Liver (tissue), 8 donors: ENCODE measurements at regions not wholly inside any gene's neighbourhood (a gene's known extent, or its start where the extent isn't known, plus 50 kb on each side); places are given as distances from the start of the nearest gene placed in this dataset.

Experiments
- DNase-seq: peaks from one replicate; pipeline ENCODE4 v3.0.0-alpha.2; 2017; ENCODE audit warnings: low spot score
- H3K27ac ChIP-seq, 2 donors: one replicate each; pipeline ENCODE4 v1.7.0; 2013; ENCODE audit warnings: inconsistent platforms in 2 of 2, low read length in 2 of 2, control low read depth in 1 of 2, low read depth in 1 of 2, mild to moderate bottlenecking in 1 of 2
- H3K27me3 ChIP-seq, 4 donors: one replicate each; pipeline versions ENCODE4 v1.6.1 to v1.7.0; 2013; ENCODE audit warnings: low read length in 3 of 4, inconsistent platforms in 1 of 4, mild to moderate bottlenecking in 1 of 4, moderate library complexity in 1 of 4; ENCODE audit not compliant: control insufficient read depth in 4 of 4, insufficient read depth in 4 of 4
- H3K36me3 ChIP-seq, 4 donors: one replicate each; pipeline versions ENCODE4 v1.6.1 to v1.7.0; 2013; ENCODE audit warnings: low read length in 3 of 4, mild to moderate bottlenecking in 3 of 4, low read depth in 1 of 4, moderate library complexity in 1 of 4; ENCODE audit not compliant: control insufficient read depth in 4 of 4, insufficient read depth in 3 of 4
- H3K4me1 ChIP-seq, 4 donors: one replicate each; pipeline versions ENCODE4 v1.6.1 to v1.7.0; 2013; ENCODE audit warnings: low read length in 3 of 4, mild to moderate bottlenecking in 3 of 4, moderate library complexity in 1 of 4; ENCODE audit not compliant: control insufficient read depth in 4 of 4, insufficient read depth in 4 of 4
- H3K4me3 ChIP-seq, 3 donors: one replicate each; pipeline versions ENCODE4 v1.6.1 to v1.7.0; 2013; ENCODE audit warnings: low read length in 3 of 3, control low read depth in 1 of 3, low read depth in 1 of 3, mild to moderate bottlenecking in 1 of 3
- H3K9ac ChIP-seq, 2 donors: one replicate each; pipeline ENCODE4 v1.7.0; 2013; ENCODE audit warnings: low read length in 2 of 2, mild to moderate bottlenecking in 2 of 2, moderate library complexity in 2 of 2, control low read depth in 1 of 2, low read depth in 1 of 2
- H3K9me3 ChIP-seq, 4 donors: one replicate each; pipeline versions ENCODE4 v1.6.1 to v1.7.0; 2013; ENCODE audit warnings: low read length in 3 of 4; ENCODE audit not compliant: control insufficient read depth in 4 of 4
- EGR1 ChIP-seq, 2 donors: IDR thresholded peaks; 2 replicates each; pipeline ENCODE4 v1.6.1; 2016 to 2018; ENCODE audit warnings: antibody characterized with exemption in 2 of 2, low read depth in 2 of 2
- FOXA2 ChIP-seq: IDR thresholded peaks from 2 replicates; pipeline ENCODE4 v1.6.1; 2016; ENCODE audit warnings: antibody characterized with exemption
- HNF4A ChIP-seq, 2 donors: conservative IDR thresholded peaks; 2 replicates each; pipeline ENCODE4 v1.6.1; 2016; ENCODE audit warnings: antibody characterized with exemption in 2 of 2, mild to moderate bottlenecking in 2 of 2
- JUND ChIP-seq, 2 donors: IDR thresholded peaks; 2 replicates each; pipeline ENCODE4 v1.6.1; 2016; ENCODE audit warnings: antibody characterized with exemption in 2 of 2
- RXRA ChIP-seq, 2 donors: IDR thresholded peaks; 2 replicates each; pipeline ENCODE4 v1.6.1; 2017 to 2018; ENCODE audit warnings: antibody characterized with exemption in 2 of 2, mild to moderate bottlenecking in 1 of 2
- SP1 ChIP-seq: IDR thresholded peaks from 2 replicates; pipeline ENCODE4 v1.6.1; 2018; ENCODE audit warnings: antibody characterized with exemption, mild to moderate bottlenecking
- TAF1 ChIP-seq: conservative IDR thresholded peaks from 2 replicates; pipeline ENCODE4 v1.6.1; 2016; ENCODE audit warnings: antibody characterized with exemption, mild to moderate bottlenecking
- WGBS: extraction: QIAGEN DNeasy Blood & Tissue Kit; methylation state at CpG from one replicate; pipeline ENCODE4 v1.1.7; 2013; 5-methylcytosine and 5-hydroxymethylcytosine counted together
- TF ChIP-seq, protein P1 (sequence below): IDR thresholded peaks from 2 replicates; pipeline ENCODE4 v1.6.1; 2016; ENCODE audit warnings: antibody characterized with exemption, mild to moderate bottlenecking
- TF ChIP-seq, protein P2 (sequence below): IDR thresholded peaks from 2 replicates; pipeline ENCODE4 v1.6.1; 2016; ENCODE audit warnings: antibody characterized with exemption
- TF ChIP-seq, protein P3 (sequence below): fragments of 150-350 bp; IDR thresholded peaks from 2 replicates; pipeline ENCODE4 v1.5.1; 2017; ENCODE audit warnings: improper control_type of control experiment, low read depth, low read length; ENCODE audit not compliant: missing input control
- TF ChIP-seq, protein P4 (sequence below): IDR thresholded peaks from 2 replicates; pipeline ENCODE4 v1.6.1; 2016; ENCODE audit warnings: antibody characterized with exemption
- TF ChIP-seq, protein P5 (sequence below): IDR thresholded peaks from 2 replicates; pipeline ENCODE4 v1.6.1; 2016; ENCODE audit warnings: antibody characterized with exemption
- donor health status: healthy.
- donor health status: healthy.
- donor health status: healthy.
- donor health status: healthy.
- donor health status: healthy.

DNA sequence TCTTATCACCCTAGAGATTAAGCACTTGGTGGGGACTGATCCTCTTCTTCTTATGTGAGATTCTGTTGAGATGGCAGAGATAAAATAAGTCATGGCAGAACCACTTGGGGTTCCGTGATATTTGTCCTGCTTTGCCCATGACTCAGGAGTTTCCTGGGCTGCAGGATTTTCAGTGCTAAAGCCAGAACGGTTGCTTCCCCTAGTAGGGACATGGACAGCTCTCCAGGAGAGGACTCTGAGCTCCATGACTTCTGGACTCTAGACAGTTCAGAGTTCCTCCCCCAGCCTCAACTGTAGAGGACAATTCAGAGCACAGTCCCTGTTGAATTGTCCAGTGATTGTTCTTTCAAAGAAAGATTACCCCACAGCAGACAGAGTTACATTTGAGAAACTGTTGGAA is 98.8 kb downstream of the OLFM4 start:
- no peak overlapping the region for H3K9ac ChIP-seq
- 50% methylated on average over 2 of the region's 2 CpGs for WGBS
- H3K4me3 ChIP-seq, result no peak overlapping the region
- no peaks in the 10 kb centered on the region for H3K4me1 ChIP-seq
- H3K27me3 ChIP-seq, result no peaks in the 10 kb centered on the region
- H3K27ac ChIP-seq, result no peak overlapping the region
- no peak for DNase-seq
- H3K36me3 ChIP-seq, result no peaks in the 10 kb centered on the region
- TF ChIP-seq, protein P1, sequence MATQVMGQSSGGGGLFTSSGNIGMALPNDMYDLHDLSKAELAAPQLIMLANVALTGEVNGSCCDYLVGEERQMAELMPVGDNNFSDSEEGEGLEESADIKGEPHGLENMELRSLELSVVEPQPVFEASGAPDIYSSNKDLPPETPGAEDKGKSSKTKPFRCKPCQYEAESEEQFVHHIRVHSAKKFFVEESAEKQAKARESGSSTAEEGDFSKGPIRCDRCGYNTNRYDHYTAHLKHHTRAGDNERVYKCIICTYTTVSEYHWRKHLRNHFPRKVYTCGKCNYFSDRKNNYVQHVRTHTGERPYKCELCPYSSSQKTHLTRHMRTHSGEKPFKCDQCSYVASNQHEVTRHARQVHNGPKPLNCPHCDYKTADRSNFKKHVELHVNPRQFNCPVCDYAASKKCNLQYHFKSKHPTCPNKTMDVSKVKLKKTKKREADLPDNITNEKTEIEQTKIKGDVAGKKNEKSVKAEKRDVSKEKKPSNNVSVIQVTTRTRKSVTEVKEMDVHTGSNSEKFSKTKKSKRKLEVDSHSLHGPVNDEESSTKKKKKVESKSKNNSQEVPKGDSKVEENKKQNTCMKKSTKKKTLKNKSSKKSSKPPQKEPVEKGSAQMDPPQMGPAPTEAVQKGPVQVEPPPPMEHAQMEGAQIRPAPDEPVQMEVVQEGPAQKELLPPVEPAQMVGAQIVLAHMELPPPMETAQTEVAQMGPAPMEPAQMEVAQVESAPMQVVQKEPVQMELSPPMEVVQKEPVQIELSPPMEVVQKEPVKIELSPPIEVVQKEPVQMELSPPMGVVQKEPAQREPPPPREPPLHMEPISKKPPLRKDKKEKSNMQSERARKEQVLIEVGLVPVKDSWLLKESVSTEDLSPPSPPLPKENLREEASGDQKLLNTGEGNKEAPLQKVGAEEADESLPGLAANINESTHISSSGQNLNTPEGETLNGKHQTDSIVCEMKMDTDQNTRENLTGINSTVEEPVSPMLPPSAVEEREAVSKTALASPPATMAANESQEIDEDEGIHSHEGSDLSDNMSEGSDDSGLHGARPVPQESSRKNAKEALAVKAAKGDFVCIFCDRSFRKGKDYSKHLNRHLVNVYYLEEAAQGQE, result no peak
- TF ChIP-seq, protein P2, sequence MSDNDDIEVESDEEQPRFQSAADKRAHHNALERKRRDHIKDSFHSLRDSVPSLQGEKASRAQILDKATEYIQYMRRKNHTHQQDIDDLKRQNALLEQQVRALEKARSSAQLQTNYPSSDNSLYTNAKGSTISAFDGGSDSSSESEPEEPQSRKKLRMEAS, result no peak
- TF ChIP-seq EGR1 (IDR thresholded peaks at IDR 0.05; ENCODE audit: low read depth in 2 of 2), result no peak
- TF ChIP-seq, protein P3, sequence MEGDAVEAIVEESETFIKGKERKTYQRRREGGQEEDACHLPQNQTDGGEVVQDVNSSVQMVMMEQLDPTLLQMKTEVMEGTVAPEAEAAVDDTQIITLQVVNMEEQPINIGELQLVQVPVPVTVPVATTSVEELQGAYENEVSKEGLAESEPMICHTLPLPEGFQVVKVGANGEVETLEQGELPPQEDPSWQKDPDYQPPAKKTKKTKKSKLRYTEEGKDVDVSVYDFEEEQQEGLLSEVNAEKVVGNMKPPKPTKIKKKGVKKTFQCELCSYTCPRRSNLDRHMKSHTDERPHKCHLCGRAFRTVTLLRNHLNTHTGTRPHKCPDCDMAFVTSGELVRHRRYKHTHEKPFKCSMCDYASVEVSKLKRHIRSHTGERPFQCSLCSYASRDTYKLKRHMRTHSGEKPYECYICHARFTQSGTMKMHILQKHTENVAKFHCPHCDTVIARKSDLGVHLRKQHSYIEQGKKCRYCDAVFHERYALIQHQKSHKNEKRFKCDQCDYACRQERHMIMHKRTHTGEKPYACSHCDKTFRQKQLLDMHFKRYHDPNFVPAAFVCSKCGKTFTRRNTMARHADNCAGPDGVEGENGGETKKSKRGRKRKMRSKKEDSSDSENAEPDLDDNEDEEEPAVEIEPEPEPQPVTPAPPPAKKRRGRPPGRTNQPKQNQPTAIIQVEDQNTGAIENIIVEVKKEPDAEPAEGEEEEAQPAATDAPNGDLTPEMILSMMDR, result no peak
- TF ChIP-seq SP1, result no peak
- TF ChIP-seq, protein P4, sequence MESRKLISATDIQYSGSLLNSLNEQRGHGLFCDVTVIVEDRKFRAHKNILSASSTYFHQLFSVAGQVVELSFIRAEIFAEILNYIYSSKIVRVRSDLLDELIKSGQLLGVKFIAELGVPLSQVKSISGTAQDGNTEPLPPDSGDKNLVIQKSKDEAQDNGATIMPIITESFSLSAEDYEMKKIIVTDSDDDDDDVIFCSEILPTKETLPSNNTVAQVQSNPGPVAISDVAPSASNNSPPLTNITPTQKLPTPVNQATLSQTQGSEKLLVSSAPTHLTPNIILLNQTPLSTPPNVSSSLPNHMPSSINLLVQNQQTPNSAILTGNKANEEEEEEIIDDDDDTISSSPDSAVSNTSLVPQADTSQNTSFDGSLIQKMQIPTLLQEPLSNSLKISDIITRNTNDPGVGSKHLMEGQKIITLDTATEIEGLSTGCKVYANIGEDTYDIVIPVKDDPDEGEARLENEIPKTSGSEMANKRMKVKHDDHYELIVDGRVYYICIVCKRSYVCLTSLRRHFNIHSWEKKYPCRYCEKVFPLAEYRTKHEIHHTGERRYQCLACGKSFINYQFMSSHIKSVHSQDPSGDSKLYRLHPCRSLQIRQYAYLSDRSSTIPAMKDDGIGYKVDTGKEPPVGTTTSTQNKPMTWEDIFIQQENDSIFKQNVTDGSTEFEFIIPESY, result no peak
- no peak for TF ChIP-seq HNF4A (conservative IDR thresholded peaks at IDR 0.05)
- no peak for TF ChIP-seq JUND (IDR thresholded peaks at IDR 0.05)
- no peak for TF ChIP-seq FOXA2
- TF ChIP-seq, protein P5, sequence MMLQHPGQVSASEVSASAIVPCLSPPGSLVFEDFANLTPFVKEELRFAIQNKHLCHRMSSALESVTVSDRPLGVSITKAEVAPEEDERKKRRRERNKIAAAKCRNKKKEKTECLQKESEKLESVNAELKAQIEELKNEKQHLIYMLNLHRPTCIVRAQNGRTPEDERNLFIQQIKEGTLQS, result no peak
- no peak for TF ChIP-seq RXRA (IDR thresholded peaks at IDR 0.05)
- H3K9me3 ChIP-seq, result no peaks in the 10 kb centered on the region

DNA sequence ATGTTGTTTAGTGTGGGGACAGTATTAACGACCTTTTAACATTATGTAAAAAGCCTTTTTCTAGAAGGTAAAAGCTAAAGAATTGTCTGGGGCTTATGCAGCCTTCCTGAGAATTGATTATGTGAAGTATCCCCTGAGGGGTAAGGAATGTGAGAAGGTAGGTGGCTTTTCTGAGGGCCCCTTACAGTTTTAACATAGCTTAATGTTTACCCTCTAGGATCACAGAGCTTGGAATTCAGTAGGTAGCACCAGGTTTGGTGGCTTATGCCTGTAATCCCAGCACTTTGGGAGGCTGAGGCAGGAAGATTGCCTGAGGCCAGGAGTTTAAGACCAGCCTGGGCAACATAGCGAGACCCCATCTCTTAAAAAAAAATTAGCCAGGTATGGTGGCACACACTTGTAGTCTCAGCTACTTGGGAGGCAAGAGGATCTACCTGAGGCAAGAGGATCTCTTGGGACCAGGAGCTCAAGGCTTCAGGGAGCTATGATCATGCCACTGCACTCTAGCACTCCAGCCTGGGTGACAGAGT is 101.3 kb downstream of the OLFM4 start:
- H3K36me3 ChIP-seq, result no peaks in the 10 kb centered on the region
- H3K9me3 ChIP-seq, result no peaks in the 10 kb centered on the region
- H3K4me1 ChIP-seq, result no peaks in the 10 kb centered on the region
- no peak for TF ChIP-seq RXRA (IDR thresholded peaks at IDR 0.05)
- no peak for TF ChIP-seq HNF4A (conservative IDR thresholded peaks at IDR 0.05)
- TF ChIP-seq, protein P5, result no peak
- TF ChIP-seq TAF1, result no peak
- no peak overlapping the region for H3K27ac ChIP-seq
- no peak overlapping the region for H3K4me3 ChIP-seq
- peaks cover 0 to 2% (median 0%) of the 10 kb centered on the region in 4 donors for H3K27me3 ChIP-seq
- no peak overlapping the region for H3K9ac ChIP-seq
- DNase-seq, result no peak
- WGBS, result 61% methylated on average over 2 of the region's 2 CpGs
